HG03108 (cell line): ENCODE measurements at regions not wholly inside any gene's neighbourhood (a gene's known extent, or its start where the extent isn't known, plus 50 kb on each side); places are given as distances from the start of the nearest gene placed in this dataset.
A peak's percentile ranks its signal among the peaks of the same experiment; 100 is the strongest.

Experiments used
- ATAC-seq: cut with Tn5 transposase; IDR thresholded peaks from one replicate; pipeline ENCODE4 v1.9.1; 2021; ENCODE audit warnings: moderate library complexity; ENCODE audit not compliant: unreplicated experiment

DNA sequence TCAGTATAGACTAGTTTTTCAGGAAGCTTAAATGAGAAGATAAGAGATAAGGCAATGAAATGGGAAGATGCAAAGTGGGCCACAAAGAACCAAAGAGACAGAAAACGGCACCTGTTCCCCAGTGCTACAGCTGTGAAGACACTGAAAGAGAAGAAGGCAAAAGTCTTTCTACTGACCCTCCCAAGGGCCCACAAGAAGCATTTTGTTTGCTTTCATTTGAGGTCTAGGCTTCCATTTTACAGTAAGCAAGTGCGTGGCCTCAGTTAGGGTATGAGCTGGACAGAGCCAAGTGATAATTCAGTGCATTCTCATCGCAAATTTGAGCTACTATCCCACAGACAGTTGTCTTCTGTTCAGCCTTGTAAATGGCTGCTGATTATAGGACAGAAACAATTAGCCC lies 53.4 kb upstream of the STK17B start:
- ATAC-seq = no peak

GRCh38 chr2:196225213-196225612 lies 53.8 kb upstream of the STK17B start:
- ATAC-seq = no peak

DNA sequence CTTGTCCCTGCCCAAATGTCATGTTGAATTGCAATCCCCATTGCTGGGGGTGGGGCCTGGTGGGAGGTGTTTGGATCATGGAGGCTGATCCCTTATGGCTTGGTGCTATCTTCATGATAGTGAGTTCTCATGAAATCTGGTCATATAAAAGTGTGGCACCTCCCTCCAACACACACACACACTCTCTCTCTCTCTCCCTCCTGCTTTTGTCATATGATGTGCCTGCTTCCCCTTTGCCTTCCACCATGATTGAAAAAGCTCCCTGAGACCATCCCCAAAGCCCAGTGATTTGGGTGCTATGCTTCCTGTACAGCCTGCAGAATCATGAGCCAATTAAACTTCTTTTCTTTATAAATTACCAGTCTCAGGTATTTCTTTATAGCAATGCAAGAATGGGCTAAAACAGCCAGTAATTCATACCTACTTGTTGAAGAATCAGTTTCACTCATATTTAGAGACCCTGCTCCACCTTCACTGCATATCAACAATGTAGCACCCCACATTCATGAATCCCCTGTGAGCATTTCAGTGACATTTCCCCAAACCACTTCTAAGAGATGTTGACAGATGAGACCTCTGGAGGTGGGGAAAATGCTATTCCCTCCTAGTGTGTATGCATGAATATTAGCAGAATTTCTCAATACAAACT lies 54.8 kb upstream of the STK17B start:
- ATAC-seq = no peak

DNA sequence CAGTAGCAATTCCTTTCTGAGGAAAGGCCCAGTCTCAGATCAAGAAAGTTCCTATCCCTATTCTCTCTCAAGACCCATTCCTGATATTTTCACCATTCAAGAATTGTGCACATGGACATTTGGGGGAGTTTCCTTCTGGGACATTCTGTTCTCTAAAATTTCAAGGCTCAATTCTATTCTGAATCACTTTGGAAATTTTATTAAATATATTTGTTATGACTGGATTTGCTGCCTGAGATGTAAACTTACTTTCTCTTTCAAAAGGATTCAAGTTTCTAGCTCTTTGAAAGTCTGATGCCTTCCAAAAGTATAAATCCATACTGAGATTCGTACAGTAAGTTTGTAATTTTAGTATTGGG lies 55.3 kb upstream of the STK17B start:
- no peak for ATAC-seq

- ATAC-seq = no peak
These were observed 57.6 kb upstream of the STK17B start for GRCh38 chr2:196229013-196229412.

DNA sequence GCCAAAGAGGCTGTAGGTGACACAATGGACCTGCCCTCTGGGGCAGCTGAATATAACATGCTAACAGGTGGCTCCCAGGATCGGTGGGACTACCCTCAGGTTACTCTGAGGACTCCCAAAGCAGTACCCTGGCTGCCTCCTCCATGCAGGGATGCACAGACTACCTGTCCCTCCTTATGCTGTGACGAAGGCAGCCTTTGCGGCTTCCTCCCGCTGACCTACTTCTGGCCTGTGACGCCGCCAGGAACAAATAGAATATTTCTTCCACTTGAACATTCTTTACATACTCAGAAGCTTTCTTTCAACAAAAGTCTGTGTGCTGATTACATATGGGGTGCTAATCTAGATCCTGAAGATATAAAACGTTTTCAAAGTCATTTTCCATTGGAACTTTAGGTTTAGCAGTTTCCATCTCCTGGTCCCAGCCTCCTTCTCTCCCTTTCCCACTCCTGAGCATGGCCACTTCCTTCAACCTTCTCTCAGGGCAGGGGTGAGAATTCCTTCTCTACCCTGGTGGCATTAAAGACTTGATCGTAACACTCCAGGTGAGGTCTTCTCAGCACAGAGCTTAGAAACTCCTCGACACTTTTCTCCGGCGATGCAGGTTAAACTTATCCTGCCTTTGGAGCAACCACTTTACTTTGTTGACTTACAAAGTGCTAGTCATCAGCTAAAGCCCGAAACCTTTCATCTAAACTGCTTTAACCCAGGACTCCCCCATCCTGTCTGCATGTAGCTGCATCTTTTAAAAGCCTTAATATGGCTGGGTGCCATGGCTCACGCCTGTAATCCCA lies 58.9 kb upstream of the STK17B start:
- no peak for ATAC-seq

DNA sequence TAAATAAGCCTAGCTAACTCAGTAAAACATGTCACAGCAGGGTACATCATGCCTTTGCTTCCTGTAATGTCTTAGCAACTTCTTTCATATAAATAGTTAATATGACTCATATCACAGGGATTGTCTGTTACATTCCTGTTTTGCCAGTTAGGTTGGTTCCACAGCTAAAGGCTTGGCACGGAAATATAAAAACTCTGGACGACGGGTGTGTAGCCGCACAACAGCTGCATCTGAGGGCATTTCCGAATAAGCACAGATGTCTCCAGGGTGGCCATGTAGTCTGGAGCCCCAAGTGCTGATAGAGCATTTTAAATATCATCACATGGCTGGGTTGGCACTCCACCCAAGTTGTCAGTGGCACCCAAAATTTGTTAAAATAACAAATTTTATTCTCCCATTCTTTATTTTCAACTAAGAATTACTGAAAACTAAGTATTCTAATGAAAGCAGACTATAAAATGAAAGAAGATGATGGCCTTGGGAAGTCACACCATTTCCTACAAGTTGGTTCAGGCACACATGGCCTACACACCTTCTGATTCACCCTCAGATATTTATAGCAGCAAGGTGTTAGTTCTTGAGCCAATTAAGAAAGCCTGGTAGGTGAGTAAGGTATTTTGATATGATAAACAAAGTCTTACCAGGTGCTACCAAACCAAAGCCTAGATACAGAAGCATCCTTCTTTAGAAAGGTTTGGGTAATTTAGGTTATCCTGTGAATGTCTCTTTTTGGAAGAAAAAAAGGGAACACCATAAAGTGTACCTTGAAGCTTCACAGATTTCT lies 61.8 kb upstream of the STK17B start:
- peak; percentile 12 for ATAC-seq

DNA sequence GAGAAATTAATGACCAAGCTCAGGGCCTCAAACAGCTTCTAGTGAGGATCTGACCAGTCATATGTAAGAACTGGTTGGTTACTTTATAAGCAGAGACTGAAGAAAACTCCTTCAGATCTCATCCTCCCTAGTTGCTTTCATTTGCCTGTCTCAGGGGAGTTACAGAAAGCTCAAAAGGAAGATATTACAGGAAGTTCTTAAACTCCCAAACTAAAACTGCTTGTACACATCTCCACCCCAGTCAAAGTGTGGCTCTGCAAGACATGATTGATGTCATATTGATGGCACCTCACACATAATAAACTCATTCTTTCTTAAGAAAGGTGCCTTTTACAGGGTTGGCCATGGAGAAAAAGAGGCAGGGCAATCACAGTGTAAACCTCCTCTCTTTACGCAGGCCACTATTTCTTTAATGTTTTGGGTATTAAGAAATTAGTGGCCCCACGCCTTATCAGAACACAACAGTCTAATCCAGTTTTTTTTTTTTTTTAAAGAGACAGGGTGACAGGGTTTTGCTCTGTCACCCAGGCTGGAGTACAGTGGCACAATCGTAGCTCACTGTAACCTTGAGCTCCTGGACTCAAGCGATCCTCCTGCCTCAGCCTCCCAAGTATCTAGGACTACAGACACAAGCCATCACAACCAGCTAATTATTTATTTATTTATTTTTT lies 62.6 kb upstream of the STK17B start:
- ATAC-seq = peak; percentile 86

DNA sequence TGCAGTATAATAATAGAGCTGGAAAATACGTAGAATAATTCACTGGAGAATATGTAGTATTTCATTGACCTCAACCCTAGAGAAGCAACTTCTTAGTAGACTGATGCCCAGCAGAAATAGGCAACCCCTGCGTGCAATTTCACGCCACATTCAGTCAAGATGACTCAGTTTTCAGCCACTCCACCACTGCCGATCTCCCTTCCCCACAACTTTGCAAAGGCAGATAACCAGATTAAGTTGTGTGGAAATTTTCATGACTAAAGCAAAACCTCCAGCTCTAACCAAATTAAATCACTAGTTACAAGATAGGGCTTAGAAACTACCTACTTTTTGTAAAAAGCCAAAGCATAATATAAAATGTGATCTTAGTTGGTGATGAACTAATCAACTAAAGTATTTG lies 63.3 kb upstream of the STK17B start:
- ATAC-seq = no peak

GRCh38 chr2:196238836-196239380 lies 67.5 kb upstream of the STK17B start:
- no peak for ATAC-seq

DNA sequence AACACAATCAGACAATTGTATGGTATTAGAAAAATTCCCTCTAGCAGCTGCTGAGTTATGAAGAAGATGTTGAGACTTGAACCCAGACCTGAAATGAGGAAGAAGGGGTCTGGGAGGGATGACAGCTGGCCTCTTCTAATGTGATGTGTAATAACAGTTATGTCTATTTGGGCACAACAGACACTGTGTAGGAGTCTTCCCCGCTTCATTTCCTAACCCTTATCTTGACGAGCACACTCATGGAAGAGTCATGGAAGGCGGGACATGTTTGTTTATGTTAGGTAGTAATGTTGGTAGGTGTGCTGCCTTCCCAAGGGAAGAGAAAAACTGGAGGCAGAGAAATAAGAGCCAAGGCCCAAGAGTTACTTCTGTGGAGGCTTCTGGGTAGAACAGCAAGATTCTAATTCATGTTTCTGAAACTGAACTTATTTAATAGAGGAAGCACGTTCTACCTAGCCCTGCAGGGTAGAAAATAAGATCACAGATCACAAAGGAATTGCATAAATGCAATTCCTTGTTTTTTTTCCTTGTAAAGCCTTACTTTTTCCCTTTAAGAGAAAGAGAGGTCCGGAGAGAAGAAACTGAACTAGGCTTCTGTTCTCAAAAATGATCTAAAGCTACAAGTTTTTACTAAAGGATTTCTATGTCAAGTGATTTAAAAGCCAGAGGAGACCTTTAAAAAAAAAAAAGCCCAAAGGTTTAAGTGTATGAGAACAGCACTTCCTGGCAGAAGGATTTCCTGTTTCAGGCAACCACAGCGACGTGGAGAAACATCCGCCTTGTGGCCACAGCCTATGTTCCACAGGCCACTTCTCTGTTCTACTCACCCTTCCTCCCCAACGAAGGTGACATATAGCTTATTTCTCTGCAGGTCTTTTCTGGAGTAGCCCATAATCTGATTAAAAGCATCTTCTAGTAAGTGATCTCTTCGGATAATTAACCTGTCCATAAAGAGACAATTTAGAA lies 68.5 kb upstream of the STK17B start:
- peak; percentile 84 for ATAC-seq

GRCh38 chr2:196241175-196241574 lies 69.8 kb upstream of the STK17B start:
- ATAC-seq = no peak

- ATAC-seq = peak; percentile 88
These were observed 70.8 kb upstream of the STK17B start for GRCh38 chr2:196242131-196242620.

DNA sequence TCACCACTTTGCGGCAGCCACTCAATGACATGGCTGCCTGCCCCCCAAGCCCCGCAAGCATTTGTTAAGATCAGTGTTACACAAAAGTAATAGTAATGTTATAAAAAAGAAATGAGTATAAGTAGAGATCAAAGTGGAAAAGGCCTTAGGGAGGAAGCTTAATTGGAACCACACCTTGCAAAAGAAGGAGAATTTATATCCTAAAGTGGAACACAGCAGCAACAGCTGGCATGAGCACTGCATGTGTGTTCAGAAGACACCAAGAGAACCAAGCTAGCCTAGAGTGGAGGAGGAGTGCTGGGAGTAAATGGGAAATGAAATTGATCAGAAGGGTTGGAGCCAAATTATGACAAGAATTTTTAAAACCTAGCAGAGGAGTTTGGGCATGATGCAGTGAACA lies 73.1 kb upstream of the STK17B start:
- no peak for ATAC-seq

GRCh38 chr2:196244966-196245365 lies 73.6 kb upstream of the STK17B start:
- no peak for ATAC-seq

GRCh38 chr2:196245378-196246140 lies 74.2 kb upstream of the STK17B start:
- no peak for ATAC-seq

- ATAC-seq = no peak
These were observed 76.0 kb upstream of the STK17B start for GRCh38 chr2:196247114-196247975.

GRCh38 chr2:196247976-196248280 lies 76.5 kb upstream of the STK17B start:
- no peak for ATAC-seq
